ENCODE measurements at regions not wholly inside any gene's neighbourhood (a gene's known extent, or its start where the extent isn't known, plus 50 kb on each side); places are given as distances from the start of the nearest gene placed in this dataset.

GRCh38 chr4:159592898-159593556 is 490.1 kb downstream of the RAPGEF2 start (continued):
- TF ChIP-seq ATF2 (IDR thresholded peaks at IDR 0.05; ENCODE audit: low read length) (no peak), FOSL1 (IDR thresholded peaks at IDR 0.05; ENCODE audit: insufficient read depth, low read depth, low read length) (no peak), BRCA1 (IDR thresholded peaks at IDR 0.05; ENCODE audit: low read depth, low read length) (no peak), JUN (IDR thresholded peaks at IDR 0.05; ENCODE audit: low read depth, low read length) (no peak), YY1 (IDR thresholded peaks at IDR 0.05; ENCODE audit: low read depth, low read length) (no peak), PHF8 (conservative IDR thresholded peaks at IDR 0.05; ENCODE audit: low read depth, low read length) (no peak), EP300 (IDR thresholded peaks at IDR 0.05; ENCODE audit: borderline replicate concordance in 1 of 2, low read depth in 2 of 2, low read length in 2 of 2) (no peak), POLR2A (IDR thresholded peaks at IDR 0.05; ENCODE audit: control extremely low read depth in 1 of 2, low read depth in 2 of 2, low read length in 2 of 2) (no peak)

Data from H1 (cell line).